Effector memory CD8-positive, alpha-beta T cell (primary cell): ENCODE measurements at regions not wholly inside any gene's neighbourhood (a gene's known extent, or its start where the extent isn't known, plus 50 kb on each side); places are given as distances from the start of the nearest gene placed in this dataset.
"Not testable (repeated sequence)": the region's sequence is repeated elsewhere in the genome, so short reads cannot be mapped to it uniquely, and the experiment has no call there.

Source experiments
- ATAC-seq: fragments of 150-1000 bp; cut with Tn5 transposase; replicated peaks from 2 replicates; pipeline ENCODE4 v1.10.0; 2021; ENCODE audit warnings: mild to moderate bottlenecking, moderate library complexity
- DNase-seq, 3 experiments: peaks; one replicate each; pipeline ENCODE4 v3.0.0; 2021
- H3K27ac Mint-ChIP-seq, 2 donors: one replicate each; pipeline ENCODE4 v1.8.0; 2022; ENCODE audit warnings: mild to moderate bottlenecking in 2 of 2, mixed read lengths in 2 of 2, moderate library complexity in 2 of 2
- H3K27me3 Mint-ChIP-seq, 2 donors: one replicate each; pipeline ENCODE4 v1.8.0; 2022; ENCODE audit warnings: mixed read lengths in 2 of 2
- H3K36me3 Mint-ChIP-seq: one replicate; pipeline ENCODE4 v1.8.0; 2022; ENCODE audit warnings: mild to moderate bottlenecking, moderate library complexity, mixed read lengths; ENCODE audit not compliant: insufficient read depth
- H3K4me1 Mint-ChIP-seq, 2 donors: one replicate each; pipeline ENCODE4 v1.8.0; 2022; ENCODE audit warnings: low read depth in 2 of 2, mixed read lengths in 2 of 2
- H3K4me3 Mint-ChIP-seq, 2 donors: one replicate each; pipeline ENCODE4 v1.8.0; 2022; ENCODE audit warnings: mild to moderate bottlenecking in 2 of 2, mixed read lengths in 2 of 2, moderate library complexity in 2 of 2
- H3K9me3 Mint-ChIP-seq, 2 donors: one replicate each; pipeline ENCODE4 v1.8.0; 2022; ENCODE audit warnings: mixed read lengths in 2 of 2

DNA sequence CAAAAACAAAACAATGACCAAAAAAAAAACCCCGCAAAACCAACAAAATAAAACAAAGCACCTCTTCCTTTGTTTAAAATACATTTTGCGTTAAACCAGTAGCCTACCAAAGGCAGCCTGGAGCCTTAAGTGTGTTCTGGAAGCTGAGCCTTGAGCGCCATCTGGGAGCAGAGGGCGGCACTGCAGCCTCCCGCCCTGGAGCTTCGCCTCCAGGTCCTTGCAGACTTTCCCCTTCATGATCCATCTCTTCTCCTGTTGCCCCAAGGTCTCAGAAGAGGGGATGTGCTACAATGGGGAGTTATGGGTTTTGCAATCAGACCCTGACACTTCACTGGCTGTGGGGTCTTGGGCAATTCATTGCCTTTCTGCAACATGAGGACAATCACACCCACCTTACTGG is 204.9 kb downstream of the NPIPA8 start:
- not testable (repeated sequence) for H3K27ac Mint-ChIP-seq, H3K36me3 Mint-ChIP-seq, DNase-seq, H3K4me1 Mint-ChIP-seq, H3K27me3 Mint-ChIP-seq, H3K9me3 Mint-ChIP-seq, H3K4me3 Mint-ChIP-seq
- peak; percentile 36 for ATAC-seq

- H3K27me3 Mint-ChIP-seq, H3K36me3 Mint-ChIP-seq, H3K4me3 Mint-ChIP-seq, H3K4me1 Mint-ChIP-seq, H3K27ac Mint-ChIP-seq, DNase-seq, H3K9me3 Mint-ChIP-seq, ATAC-seq: not testable (repeated sequence)
These were observed 205.9 kb downstream of the NPIPA8 start for GRCh38 chr16:18130478-18131120.

GRCh38 chr16:18127033-18127432 is 209.5 kb downstream of the NPIPA8 start:
- not testable (repeated sequence) for H3K36me3 Mint-ChIP-seq, H3K27ac Mint-ChIP-seq, H3K4me1 Mint-ChIP-seq, H3K9me3 Mint-ChIP-seq, ATAC-seq, H3K27me3 Mint-ChIP-seq, DNase-seq, H3K4me3 Mint-ChIP-seq

- not testable (repeated sequence) for ATAC-seq, H3K36me3 Mint-ChIP-seq, H3K4me3 Mint-ChIP-seq, H3K27me3 Mint-ChIP-seq, H3K27ac Mint-ChIP-seq, H3K9me3 Mint-ChIP-seq, DNase-seq, H3K4me1 Mint-ChIP-seq
These were observed 217.4 kb downstream of the NPIPA8 start for GRCh38 chr16:18119092-18119491.

GRCh38 chr16:18118684-18119083 is 217.9 kb downstream of the NPIPA8 start:
- not testable (repeated sequence) for DNase-seq, H3K27ac Mint-ChIP-seq, H3K36me3 Mint-ChIP-seq, H3K9me3 Mint-ChIP-seq, H3K4me1 Mint-ChIP-seq, H3K27me3 Mint-ChIP-seq, ATAC-seq, H3K4me3 Mint-ChIP-seq

DNA sequence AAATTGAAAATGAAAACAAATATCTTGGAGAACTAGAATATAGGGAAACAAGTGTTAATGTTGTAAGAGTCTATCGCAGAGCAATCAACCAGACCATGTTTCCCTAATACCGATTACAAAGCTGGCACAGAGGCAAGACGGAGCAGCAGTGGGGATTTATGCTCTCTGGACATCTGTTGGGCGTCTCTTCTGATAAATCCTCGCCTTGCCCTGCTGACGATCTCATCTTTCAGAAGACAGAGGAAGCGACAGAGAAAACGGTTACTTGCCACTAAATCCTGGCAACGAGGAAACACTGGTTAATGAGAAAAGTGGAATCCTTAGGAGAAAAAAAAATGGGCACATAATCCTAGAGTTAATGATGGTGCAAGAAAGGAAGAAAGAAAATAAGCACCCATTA is 218.5 kb downstream of the NPIPA8 start:
- DNase-seq = not testable (repeated sequence)

GRCh38 chr16:18104412-18104811 is 232.1 kb downstream of the NPIPA8 start:
- not testable (repeated sequence) for H3K27me3 Mint-ChIP-seq, H3K36me3 Mint-ChIP-seq, H3K9me3 Mint-ChIP-seq, H3K4me1 Mint-ChIP-seq, H3K4me3 Mint-ChIP-seq, DNase-seq, H3K27ac Mint-ChIP-seq, ATAC-seq

More for the DNA sequence above, 218.5 kb downstream of the NPIPA8 start:
- not testable (repeated sequence) for H3K27ac Mint-ChIP-seq, H3K9me3 Mint-ChIP-seq, H3K4me1 Mint-ChIP-seq, ATAC-seq, H3K36me3 Mint-ChIP-seq, H3K27me3 Mint-ChIP-seq, H3K4me3 Mint-ChIP-seq

GRCh38 chr16:18101077-18101476 is 235.5 kb downstream of the NPIPA8 start:
- H3K36me3 Mint-ChIP-seq, H3K27ac Mint-ChIP-seq, H3K27me3 Mint-ChIP-seq, H3K4me1 Mint-ChIP-seq, H3K4me3 Mint-ChIP-seq, DNase-seq, ATAC-seq, H3K9me3 Mint-ChIP-seq: not testable (repeated sequence)

DNA sequence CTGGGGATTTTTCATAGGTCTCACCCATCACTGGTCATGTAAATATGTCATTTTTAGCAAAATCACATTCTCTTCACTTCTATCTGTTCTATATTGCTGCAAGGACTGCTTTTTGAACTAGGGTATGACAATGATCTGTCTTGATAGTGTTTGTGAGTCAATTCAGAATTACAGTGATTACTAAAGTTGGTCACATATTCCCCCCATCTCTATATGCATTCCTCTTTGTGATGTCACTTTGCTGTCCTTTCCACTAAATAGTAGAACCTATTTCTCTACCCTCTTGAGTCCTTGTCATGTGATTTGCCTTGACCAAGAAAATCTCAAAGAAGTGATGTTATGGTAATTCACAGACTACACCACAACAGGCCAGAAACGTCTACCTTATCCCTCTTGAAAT is 243.9 kb downstream of the NPIPA8 start:
- ATAC-seq = not testable (repeated sequence)

DNA sequence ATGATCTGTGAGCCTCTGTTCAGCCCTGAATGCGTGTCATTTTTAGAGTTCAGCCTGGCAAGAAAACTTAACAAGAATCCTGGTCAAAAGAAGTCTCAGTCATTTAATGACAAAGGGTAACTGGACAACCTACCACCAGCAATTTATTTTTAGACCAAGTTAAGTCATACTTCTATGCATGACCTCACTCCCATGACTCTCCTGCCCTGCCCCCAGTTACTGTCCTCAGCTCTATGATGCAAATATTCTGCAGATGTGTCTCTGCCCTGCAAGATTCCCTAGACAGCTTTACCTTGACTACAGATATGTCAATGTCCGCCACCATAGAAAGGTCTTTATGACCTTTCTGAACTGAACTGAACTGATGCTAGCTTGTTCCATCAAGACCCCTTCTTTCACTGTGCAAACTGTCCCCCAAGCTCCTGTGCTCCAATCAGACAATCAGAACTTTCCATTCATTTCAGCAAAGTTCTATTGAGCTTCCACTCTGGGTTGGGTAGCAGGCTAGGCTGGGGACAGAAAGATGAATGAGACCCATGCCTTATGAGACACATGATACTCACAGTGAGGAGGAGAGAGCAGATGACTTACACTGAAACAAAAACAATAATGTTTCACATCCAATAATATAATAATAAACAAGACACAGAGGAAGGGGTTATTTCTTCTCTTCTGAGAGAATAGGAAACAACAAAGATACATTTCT is 255.7 kb downstream of the NPIPA8 start:
- H3K9me3 Mint-ChIP-seq, H3K4me3 Mint-ChIP-seq, H3K36me3 Mint-ChIP-seq, DNase-seq, H3K4me1 Mint-ChIP-seq, ATAC-seq, H3K27me3 Mint-ChIP-seq, H3K27ac Mint-ChIP-seq: not testable (repeated sequence)

More for the DNA sequence above, 243.9 kb downstream of the NPIPA8 start:
- not testable (repeated sequence) for H3K4me3 Mint-ChIP-seq, H3K27ac Mint-ChIP-seq, H3K9me3 Mint-ChIP-seq, H3K27me3 Mint-ChIP-seq, H3K4me1 Mint-ChIP-seq, DNase-seq, H3K36me3 Mint-ChIP-seq

DNA sequence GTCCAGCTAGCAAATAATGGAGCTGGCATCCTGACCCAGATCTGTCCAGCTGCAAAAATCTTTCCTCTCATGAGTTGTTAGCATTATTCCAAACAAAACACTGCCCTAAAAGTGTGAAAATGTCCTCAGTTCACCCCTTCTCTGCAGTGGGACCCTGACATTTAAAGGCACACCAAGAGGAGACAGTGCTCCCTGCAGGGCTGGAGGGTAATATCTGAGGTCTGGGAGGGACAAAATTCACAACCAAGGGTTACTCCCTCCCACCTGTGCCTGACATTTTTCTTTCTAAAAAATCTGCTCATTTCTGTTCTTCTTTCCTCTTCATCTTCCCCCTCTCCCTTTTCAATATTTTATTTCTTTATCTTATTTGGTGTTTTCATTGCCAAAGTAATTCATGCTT is 258.6 kb downstream of the NPIPA8 start:
- not testable (repeated sequence) for H3K9me3 Mint-ChIP-seq, H3K36me3 Mint-ChIP-seq, H3K27ac Mint-ChIP-seq, H3K4me3 Mint-ChIP-seq, DNase-seq, H3K4me1 Mint-ChIP-seq, ATAC-seq
- peaks cover 6 to 12% of the 10 kb centered on the region in 2 donors for H3K27me3 Mint-ChIP-seq

GRCh38 chr16:18072161-18072560 is 264.4 kb downstream of the NPIPA8 start:
- Mint-ChIP-seq H3K36me3 (no peaks in the 10 kb centered on the region), H3K4me1 (no peaks in the 10 kb centered on the region), H3K27ac (no peak overlapping the region), H3K4me3 (no peak overlapping the region), H3K27me3 (peaks cover 15 to 24% of the 10 kb centered on the region in 2 donors), H3K9me3 (peaks cover 0 to 4% of the 10 kb centered on the region in 2 donors)
- no peak for ATAC-seq
- no peak for DNase-seq

GRCh38 chr16:18069683-18070082 is 266.9 kb downstream of the NPIPA8 start:
- ATAC-seq = no peak
- Mint-ChIP-seq H3K4me1 (no peaks in the 10 kb centered on the region), H3K36me3 (no peaks in the 10 kb centered on the region), H3K27ac (no peak overlapping the region), H3K9me3 (peaks cover 0 to 4% of the 10 kb centered on the region in 2 donors), H3K27me3 (peaks cover 23 to 43% of the 10 kb centered on the region in 2 donors), H3K4me3 (no peak overlapping the region)
- DNase-seq = no peak

GRCh38 chr16:18068477-18068876 is 268.1 kb downstream of the NPIPA8 start:
- no peak overlapping the region for H3K4me3 Mint-ChIP-seq
- no peaks in the 10 kb centered on the region for H3K36me3 Mint-ChIP-seq
- no peak for ATAC-seq
- peaks cover 20 to 44% of the 10 kb centered on the region in 2 donors for H3K27me3 Mint-ChIP-seq
- no peaks in the 10 kb centered on the region for H3K4me1 Mint-ChIP-seq
- H3K27ac Mint-ChIP-seq = no peak overlapping the region
- DNase-seq = no peak
- H3K9me3 Mint-ChIP-seq = peaks cover 0 to 4% of the 10 kb centered on the region in 2 donors
